ENCODE measurements at regions not wholly inside any gene's neighbourhood (a gene's known extent, or its start where the extent isn't known, plus 50 kb on each side); places are given as distances from the start of the nearest gene placed in this dataset.

GRCh38 chr14:26855077-26855753 is 257.4 kb upstream of the NOVA1 start:
- no peaks in the 10 kb centered on the region for H3K9me3 ChIP-seq (ENCODE audit: control insufficient read depth, low read depth, low read length)
- DNase-seq, result no peak
- no peak overlapping the region for H3K27ac ChIP-seq (ENCODE audit: low read length)
- no peak overlapping the region for H3K4me3 ChIP-seq (ENCODE audit: low read length)
- 83% methylated on average over 2 of the region's 7 CpGs for WGBS (ENCODE audit: insufficient coverage, low lambda C conversion rate)
- H3K36me3 ChIP-seq (ENCODE audit: control insufficient read depth, insufficient read depth, low read length), result no peaks in the 10 kb centered on the region
- H3K27me3 ChIP-seq (ENCODE audit: control insufficient read depth, insufficient read depth, low read length), result no peaks in the 10 kb centered on the region
- H3K4me1 ChIP-seq (ENCODE audit: control insufficient read depth, insufficient read depth, low read length), result no peaks in the 10 kb centered on the region

GRCh38 chr14:26856876-26857518 is 259.2 kb upstream of the NOVA1 start:
- DNase-seq, result no peak
- no peaks in the 10 kb centered on the region for H3K4me1 ChIP-seq (ENCODE audit: control insufficient read depth, insufficient read depth, low read length)
- no peak overlapping the region for H3K27ac ChIP-seq (ENCODE audit: low read length)
- H3K9me3 ChIP-seq (ENCODE audit: control insufficient read depth, low read depth, low read length), result no peaks in the 10 kb centered on the region
- no peak overlapping the region for H3K4me3 ChIP-seq (ENCODE audit: low read length)
- no CpG with 5 or more reads among the region's 4 CpGs for WGBS (ENCODE audit: insufficient coverage, low lambda C conversion rate)
- no peaks in the 10 kb centered on the region for H3K27me3 ChIP-seq (ENCODE audit: control insufficient read depth, insufficient read depth, low read length)
- H3K36me3 ChIP-seq (ENCODE audit: control insufficient read depth, insufficient read depth, low read length), result no peaks in the 10 kb centered on the region

- H3K27me3 ChIP-seq (ENCODE audit: control insufficient read depth, insufficient read depth, low read length), result no peaks in the 10 kb centered on the region
- 80% methylated on average over 1 of the region's 2 CpGs for WGBS (ENCODE audit: insufficient coverage, low lambda C conversion rate)
- no peaks in the 10 kb centered on the region for H3K4me1 ChIP-seq (ENCODE audit: control insufficient read depth, insufficient read depth, low read length)
- no peak overlapping the region for H3K4me3 ChIP-seq (ENCODE audit: low read length)
- no peaks in the 10 kb centered on the region for H3K9me3 ChIP-seq (ENCODE audit: control insufficient read depth, low read depth, low read length)
- DNase-seq, result no peak
- H3K36me3 ChIP-seq (ENCODE audit: control insufficient read depth, insufficient read depth, low read length), result no peaks in the 10 kb centered on the region
- no peak overlapping the region for H3K27ac ChIP-seq (ENCODE audit: low read length)
These were observed 261.6 kb upstream of the NOVA1 start for GRCh38 chr14:26859483-26859882.

GRCh38 chr14:26860111-26860510 is 262.3 kb upstream of the NOVA1 start:
- no peak overlapping the region for H3K27ac ChIP-seq (ENCODE audit: low read length)
- DNase-seq, result no peak
- no peaks in the 10 kb centered on the region for H3K4me1 ChIP-seq (ENCODE audit: control insufficient read depth, insufficient read depth, low read length)
- H3K27me3 ChIP-seq (ENCODE audit: control insufficient read depth, insufficient read depth, low read length), result no peaks in the 10 kb centered on the region
- H3K4me3 ChIP-seq (ENCODE audit: low read length), result no peak overlapping the region
- no peaks in the 10 kb centered on the region for H3K9me3 ChIP-seq (ENCODE audit: control insufficient read depth, low read depth, low read length)
- 95% methylated on average over 2 of the region's 3 CpGs for WGBS (ENCODE audit: insufficient coverage, low lambda C conversion rate)
- no peaks in the 10 kb centered on the region for H3K36me3 ChIP-seq (ENCODE audit: control insufficient read depth, insufficient read depth, low read length)

- Histone ChIP-seq H3K27ac (ENCODE audit: low read length) (no peak overlapping the region), H3K36me3 (ENCODE audit: control insufficient read depth, insufficient read depth, low read length) (no peaks in the 10 kb centered on the region), H3K27me3 (ENCODE audit: control insufficient read depth, insufficient read depth, low read length) (no peaks in the 10 kb centered on the region), H3K4me3 (ENCODE audit: low read length) (no peak overlapping the region), H3K9me3 (ENCODE audit: control insufficient read depth, low read depth, low read length) (no peaks in the 10 kb centered on the region), H3K4me1 (ENCODE audit: control insufficient read depth, insufficient read depth, low read length) (no peaks in the 10 kb centered on the region)
- WGBS (ENCODE audit: insufficient coverage, low lambda C conversion rate), result 88% methylated on average over 3 of the region's 5 CpGs
- no peak for DNase-seq
These were observed 265.9 kb upstream of the NOVA1 start for GRCh38 chr14:26863736-26864135.

GRCh38 chr14:26866721-26867120 is 268.9 kb upstream of the NOVA1 start:
- WGBS (ENCODE audit: insufficient coverage, low lambda C conversion rate), result 100% methylated on average over 1 of the region's 1 CpG
- no peak overlapping the region for H3K27ac ChIP-seq (ENCODE audit: low read length)
- H3K4me1 ChIP-seq (ENCODE audit: control insufficient read depth, insufficient read depth, low read length), result no peaks in the 10 kb centered on the region
- no peaks in the 10 kb centered on the region for H3K36me3 ChIP-seq (ENCODE audit: control insufficient read depth, insufficient read depth, low read length)
- H3K9me3 ChIP-seq (ENCODE audit: control insufficient read depth, low read depth, low read length), result no peaks in the 10 kb centered on the region
- H3K4me3 ChIP-seq (ENCODE audit: low read length), result no peak overlapping the region
- H3K27me3 ChIP-seq (ENCODE audit: control insufficient read depth, insufficient read depth, low read length), result no peaks in the 10 kb centered on the region
- DNase-seq, result no peak

- 53% methylated on average over 3 of the region's 6 CpGs for WGBS (ENCODE audit: insufficient coverage, low lambda C conversion rate)
- Histone ChIP-seq H3K27me3 (ENCODE audit: control insufficient read depth, insufficient read depth, low read length) (no peaks in the 10 kb centered on the region), H3K4me1 (ENCODE audit: control insufficient read depth, insufficient read depth, low read length) (no peaks in the 10 kb centered on the region), H3K27ac (ENCODE audit: low read length) (no peak overlapping the region), H3K4me3 (ENCODE audit: low read length) (no peak overlapping the region), H3K36me3 (ENCODE audit: control insufficient read depth, insufficient read depth, low read length) (no peaks in the 10 kb centered on the region), H3K9me3 (ENCODE audit: control insufficient read depth, low read depth, low read length) (no peaks in the 10 kb centered on the region)
- DNase-seq, result no peak
These were observed 269.4 kb upstream of the NOVA1 start for GRCh38 chr14:26867171-26867757.

GRCh38 chr14:26870096-26870495 is 272.3 kb upstream of the NOVA1 start:
- no peaks in the 10 kb centered on the region for H3K36me3 ChIP-seq (ENCODE audit: control insufficient read depth, insufficient read depth, low read length)
- H3K27ac ChIP-seq (ENCODE audit: low read length), result no peak overlapping the region
- DNase-seq, result no peak
- H3K27me3 ChIP-seq (ENCODE audit: control insufficient read depth, insufficient read depth, low read length), result no peaks in the 10 kb centered on the region
- no CpG with 5 or more reads among the region's 2 CpGs for WGBS (ENCODE audit: insufficient coverage, low lambda C conversion rate)
- H3K4me3 ChIP-seq (ENCODE audit: low read length), result no peak overlapping the region
- no peaks in the 10 kb centered on the region for H3K9me3 ChIP-seq (ENCODE audit: control insufficient read depth, low read depth, low read length)
- H3K4me1 ChIP-seq (ENCODE audit: control insufficient read depth, insufficient read depth, low read length), result no peaks in the 10 kb centered on the region

- no peak overlapping the region for H3K27ac ChIP-seq (ENCODE audit: low read length)
- no peaks in the 10 kb centered on the region for H3K9me3 ChIP-seq (ENCODE audit: control insufficient read depth, low read depth, low read length)
- H3K27me3 ChIP-seq (ENCODE audit: control insufficient read depth, insufficient read depth, low read length), result no peaks in the 10 kb centered on the region
- no peak for DNase-seq
- H3K4me3 ChIP-seq (ENCODE audit: low read length), result no peak overlapping the region
- 90% methylated on average over 5 of the region's 8 CpGs for WGBS (ENCODE audit: insufficient coverage, low lambda C conversion rate)
- no peaks in the 10 kb centered on the region for H3K36me3 ChIP-seq (ENCODE audit: control insufficient read depth, insufficient read depth, low read length)
- H3K4me1 ChIP-seq (ENCODE audit: control insufficient read depth, insufficient read depth, low read length), result no peaks in the 10 kb centered on the region
These were observed 273.1 kb upstream of the NOVA1 start for GRCh38 chr14:26870722-26871617.

Data from large intestine (tissue), 3 donors.